H1 (cell line): ENCODE measurements at regions not wholly inside any gene's neighbourhood (a gene's known extent, or its start where the extent isn't known, plus 50 kb on each side); places are given as distances from the start of the nearest gene placed in this dataset.

Source experiments
- CTCF ChIA-PET: fragments of 300-600 bp; sonication (Branson Sonifier 250); formaldehyde crosslinking; loops from one replicate; lab custom pipeline; 2021; ENCODE audit not compliant: partially characterized antibody; lab: Charles Lee
- POLR2A ChIA-PET: fragments of 300-600 bp; sonication (Branson Sonifier 250); formaldehyde crosslinking; loops from one replicate; lab custom pipeline; 2021; ENCODE audit warnings: inconsistent platforms; ENCODE audit not compliant: partially characterized antibody; lab: Charles Lee
- DNase-seq, 2 experiments: peaks; one replicate each; pipeline versions ENCODE4 v3.0.0 to v3.0.0-alpha.2; 2010 to 2022; ENCODE audit warnings: low spot score in 2 of 2, low read depth in 1 of 2, mixed read lengths in 1 of 2
- FAIRE-seq: peaks from 2 replicates; lab custom pipeline; 2011; peaks lifted over from hg19 to GRCh38; lab: Jason Lieb, UNC
- H2AFZ ChIP-seq: 2 replicates; pipeline ENCODE4 v1.8.1; 2012; ENCODE audit warnings: low read length, inconsistent platforms
- H2AK5ac ChIP-seq: 2 replicates; pipeline ENCODE4 v1.6.1; 2013; ENCODE audit warnings: low read depth, low read length
- H2BK120ac ChIP-seq: replicated peaks from 2 replicates; pipeline ENCODE3; 2013; ENCODE audit warnings: low read depth, low read length, inconsistent platforms
- H2BK12ac ChIP-seq: 2 replicates; pipeline ENCODE4 v1.6.1; 2013; ENCODE audit warnings: low read depth, low read length
- H2BK15ac ChIP-seq: 2 replicates; pipeline ENCODE4 v1.6.1; 2013; ENCODE audit warnings: low read length
- H2BK20ac ChIP-seq: 2 replicates; pipeline ENCODE4 v1.6.1; 2013; ENCODE audit warnings: low read length
- H2BK5ac ChIP-seq: 2 replicates; pipeline ENCODE4 v1.6.1; 2013; ENCODE audit warnings: low read depth, low read length
- H3K14ac ChIP-seq: 2 replicates; pipeline ENCODE4 v1.6.1; 2013; ENCODE audit warnings: inconsistent platforms; ENCODE audit not compliant: insufficient read length
- H3K18ac ChIP-seq: 2 replicates; pipeline ENCODE4 v1.6.1; 2013; ENCODE audit warnings: low read length; ENCODE audit errors: extremely low read depth
- H3K23ac ChIP-seq: 2 replicates; pipeline ENCODE4 v1.6.1; 2013; ENCODE audit warnings: inconsistent platforms; ENCODE audit not compliant: insufficient read length
- H3K23me2 ChIP-seq: 2 replicates; pipeline ENCODE4 v1.6.1; 2013; ENCODE audit warnings: low read depth, low read length
- H3K27ac ChIP-seq: 2 replicates; pipeline ENCODE4 v1.6.1; 2011; ENCODE audit warnings: low read depth, low read length, inconsistent platforms
- H3K27me3 ChIP-seq, 4 experiments: replicated peaks in 1 of 4; 1 replicate in 1 of 4; 2 replicates in 3 of 4; pipeline versions ENCODE4 v1.6.1 to v1.8.1; 2011 to 2013; ENCODE audit warnings: low read length in 3 of 4, mild to moderate bottlenecking in 3 of 4, inconsistent platforms in 2 of 4, mixed read lengths in 2 of 4, moderate library complexity in 1 of 4; ENCODE audit not compliant: control insufficient read depth in 3 of 4, insufficient read depth in 3 of 4; ENCODE audit errors: extremely low read depth in 1 of 4
- H3K36me3 ChIP-seq, 4 experiments: 2 replicates each; pipeline versions ENCODE4 v1.6.1 to v1.8.1; 2011 to 2013; ENCODE audit warnings: mild to moderate bottlenecking in 4 of 4, low read length in 3 of 4, moderate library complexity in 2 of 4, control low read depth in 1 of 4, inconsistent platforms in 1 of 4; ENCODE audit not compliant: insufficient read depth in 4 of 4, control insufficient read depth in 2 of 4
- H3K4ac ChIP-seq: replicated peaks from 2 replicates; pipeline ENCODE3; 2013; ENCODE audit warnings: low read length, low read depth, mixed read lengths, inconsistent platforms; ENCODE audit not compliant: insufficient read length
- H3K4me1 ChIP-seq, 4 experiments: replicated peaks in 1 of 4; 1 replicate in 1 of 4; 2 replicates in 3 of 4; pipeline versions ENCODE4 v1.6.1 to v1.8.1; 2011 to 2013; ENCODE audit warnings: low read length in 3 of 4, inconsistent platforms in 2 of 4, mixed read lengths in 1 of 4; ENCODE audit not compliant: insufficient read depth in 4 of 4, control insufficient read depth in 3 of 4
- H3K4me2 ChIP-seq, 2 experiments: 2 replicates each; pipeline versions ENCODE4 v1.6.1 to v1.8.1; 2011 to 2013; ENCODE audit warnings: low read depth in 2 of 2, low read length in 2 of 2, control low read depth in 1 of 2, inconsistent platforms in 1 of 2, mild to moderate bottlenecking in 1 of 2; ENCODE audit not compliant: insufficient read depth in 1 of 2
- H3K4me3 ChIP-seq, 4 experiments: fragments of 200-600, 300-600 bp in 1 of 4; sonication (generic), shearing (Covaris generic), sonication (Bioruptor Twin) in 1 of 4; 2 replicates each; pipeline versions ENCODE4 v1.5.1 to v1.8.1; 2011 to 2016; ENCODE audit warnings: low read length in 4 of 4, low read depth in 3 of 4, control low read depth in 2 of 4, inconsistent platforms in 2 of 4, mild to moderate bottlenecking in 2 of 4, mixed read lengths in 1 of 4, moderate library complexity in 1 of 4; ENCODE audit not compliant: insufficient read depth in 2 of 4; ENCODE audit errors: extremely low read depth in 1 of 4
- H3K56ac ChIP-seq: replicated peaks from 2 replicates; pipeline ENCODE3; 2013; ENCODE audit warnings: low read depth, mild to moderate bottlenecking, mixed read lengths, low read length, inconsistent platforms; ENCODE audit not compliant: insufficient read length
- H3K79me1 ChIP-seq: 2 replicates; pipeline ENCODE4 v1.6.1; 2013; ENCODE audit warnings: low read depth, low read length, control low read depth
- H3K79me2 ChIP-seq, 2 experiments: 2 replicates each; pipeline versions ENCODE4 v1.6.1 to v1.8.1; 2012 to 2013; ENCODE audit warnings: low read length in 2 of 2, mild to moderate bottlenecking in 2 of 2, inconsistent platforms in 1 of 2; ENCODE audit not compliant: insufficient read depth in 2 of 2, control insufficient read depth in 1 of 2
- H3K9ac ChIP-seq, 4 experiments: replicated peaks in 1 of 4; 1 replicate in 1 of 4; 2 replicates in 3 of 4; pipeline versions ENCODE4 v1.6.1 to v1.8.1; 2011 to 2013; ENCODE audit warnings: low read depth in 3 of 4, low read length in 3 of 4, control low read depth in 2 of 4, mild to moderate bottlenecking in 2 of 4, moderate library complexity in 2 of 4, inconsistent platforms in 1 of 4; ENCODE audit errors: extremely low read depth in 1 of 4
- H3K9me3 ChIP-seq, 2 experiments: 2 replicates each; pipeline versions ENCODE4 v1.6.1 to v1.8.1; 2012 to 2013; ENCODE audit warnings: mild to moderate bottlenecking in 2 of 2, moderate library complexity in 2 of 2, control low read depth in 1 of 2, inconsistent platforms in 1 of 2, low read depth in 1 of 2, low read length in 1 of 2, mixed read lengths in 1 of 2; ENCODE audit not compliant: insufficient read depth in 2 of 2
- H4K20me1 ChIP-seq, 2 experiments: replicated peaks in 1 of 2; 2 replicates each; pipeline versions ENCODE3 to v1.8.1; 2011 to 2013; ENCODE audit warnings: inconsistent platforms in 2 of 2, low read length in 2 of 2, mild to moderate bottlenecking in 1 of 2; ENCODE audit not compliant: insufficient read depth in 2 of 2, control insufficient read depth in 1 of 2
- H4K5ac ChIP-seq: 2 replicates; pipeline ENCODE4 v1.6.1; 2013; ENCODE audit warnings: low read length, low read depth, mixed read lengths, inconsistent platforms; ENCODE audit not compliant: insufficient read length
- H4K8ac ChIP-seq: 2 replicates; pipeline ENCODE4 v1.8.0; 2013; ENCODE audit warnings: mild to moderate bottlenecking, moderate library complexity, low read length, inconsistent platforms; ENCODE audit not compliant: insufficient read depth; ENCODE audit errors: extremely low read depth
- H4K91ac ChIP-seq: replicated peaks from 2 replicates; pipeline ENCODE3; 2013; ENCODE audit warnings: low read length, mixed read lengths, inconsistent platforms; ENCODE audit not compliant: insufficient read length
- ATF3 ChIP-seq: IDR thresholded peaks from 2 replicates; pipeline ENCODE4 v1.6.1; 2011; ENCODE audit warnings: low read depth, mild to moderate bottlenecking, low read length; ENCODE audit not compliant: insufficient read depth
- BCL11A ChIP-seq, 2 experiments: IDR thresholded peaks; one replicate each; pipeline ENCODE4 v1.6.1; 2011; ENCODE audit warnings: low read depth in 2 of 2, low read length in 2 of 2, mild to moderate bottlenecking in 2 of 2
- CHD2 ChIP-seq: IDR thresholded peaks from 2 replicates; pipeline ENCODE4 v1.6.1; 2012; ENCODE audit warnings: low read length, improper control_type of control experiment
- CREB1 ChIP-seq: IDR thresholded peaks from 2 replicates; pipeline ENCODE4 v1.6.1; 2012; ENCODE audit warnings: inconsistent platforms
- JUND ChIP-seq: IDR thresholded peaks from 2 replicates; pipeline ENCODE4 v1.6.1; 2011; ENCODE audit warnings: mild to moderate bottlenecking, improper control_type of control experiment, low read length
- POU5F1 ChIP-seq: IDR thresholded peaks from 2 replicates; pipeline ENCODE4 v1.6.1; 2011; ENCODE audit warnings: low read depth, mild to moderate bottlenecking, low read length, moderate library complexity
- SP2 ChIP-seq: IDR thresholded peaks from 2 replicates; pipeline ENCODE4 v1.6.1; 2012; ENCODE audit warnings: mild to moderate bottlenecking, low read length, inconsistent platforms
- TCF12 ChIP-seq: IDR thresholded peaks from 2 replicates; pipeline ENCODE4 v1.6.1; 2011; ENCODE audit warnings: low read depth, mild to moderate bottlenecking, low read length
- YY1 ChIP-seq: IDR thresholded peaks from 2 replicates; pipeline ENCODE4 v1.6.1; 2011; ENCODE audit warnings: low read depth, mild to moderate bottlenecking, low read length
- WGBS, 2 experiments: shearing (Covaris generic) in 1 of 2; methylation state at CpG; one replicate each; pipeline versions ENCODE4 v1.1.6 to v1.1.7; 2013 to 2015; ENCODE audit warnings: low lambda C conversion rate in 2 of 2, mixed read lengths in 2 of 2, inconsistent platforms in 1 of 2, low coverage in 1 of 2, missing lambda C conversion rate in 1 of 2; ENCODE audit not compliant: insufficient replicate concordance in 2 of 2, insufficient coverage in 1 of 2, insufficient read length in 1 of 2; ENCODE audit errors: extremely low coverage in 1 of 2, missing lambda C conversion rate in 1 of 2; 5-methylcytosine and 5-hydroxymethylcytosine counted together

GRCh38 chr21:15171546-15171945 lies 106.7 kb upstream of the NRIP1 start:
- no peaks in the 10 kb centered on the region for H3K79me2 ChIP-seq
- H3K27ac ChIP-seq, result no peak overlapping the region
- H3K18ac ChIP-seq, result no peak overlapping the region
- H3K56ac ChIP-seq, result no peak overlapping the region
- no peak overlapping the region for H2BK5ac ChIP-seq
- DNase-seq (no peak), FAIRE-seq (no peak)
- WGBS, 2 experiments, result 93% methylated on average over 4 of the region's 4 CpGs; no CpG with 5 or more reads in 1 of the 2 experiments
- no peaks in the 10 kb centered on the region for H4K20me1 ChIP-seq
- no peak overlapping the region for H4K5ac ChIP-seq
- H2AK5ac ChIP-seq, result no peak overlapping the region
- no peaks in the 10 kb centered on the region for H3K36me3 ChIP-seq
- H3K4ac ChIP-seq, result no peak overlapping the region
- no peak overlapping the region for H3K9ac ChIP-seq
- H4K91ac ChIP-seq, result no peak overlapping the region
- H4K8ac ChIP-seq, result no peak overlapping the region
- no peak overlapping the region for H3K14ac ChIP-seq
- CTCF ChIA-PET, result no interaction called here
- H3K9me3 ChIP-seq, result no peaks in the 10 kb centered on the region
- no peak overlapping the region for H3K23ac ChIP-seq
- H2AFZ ChIP-seq, result no peak overlapping the region
- no peak overlapping the region for H3K4me3 ChIP-seq
- no peak overlapping the region for H2BK12ac ChIP-seq
- no peak overlapping the region for H2BK15ac ChIP-seq
- no peaks in the 10 kb centered on the region for H3K79me1 ChIP-seq
- H2BK120ac ChIP-seq, result no peak overlapping the region
- no peaks in the 10 kb centered on the region for H3K27me3 ChIP-seq
- no peak overlapping the region for H2BK20ac ChIP-seq
- no peak overlapping the region for H3K4me2 ChIP-seq
- POLR2A ChIA-PET, result interaction anchor here (0.7 kb wide), 1 partner anchor 13 kb away, joined by 3 read pairs; no protein-coding TSS in a partner anchor
- no peaks in the 10 kb centered on the region for H3K23me2 ChIP-seq
- TF ChIP-seq TCF12, result no peak
- TF ChIP-seq ATF3, result no peak
- no peak for TF ChIP-seq YY1
- TF ChIP-seq BCL11A (IDR thresholded peaks at IDR 0.05; ENCODE audit: low read depth in 2 of 2, low read length in 2 of 2), result no peak
- TF ChIP-seq SP2, result no peak
- TF ChIP-seq POU5F1, result no peak
- no peak for TF ChIP-seq CREB1
- no peak for TF ChIP-seq JUND
- TF ChIP-seq CHD2, result no peak
- H3K4me1 ChIP-seq, result no peaks in the 10 kb centered on the region
